ENCODE measurements at regions not wholly inside any gene's neighbourhood (a gene's known extent, or its start where the extent isn't known, plus 50 kb on each side); places are given as distances from the start of the nearest gene placed in this dataset.

GRCh38 chr7:136254148-136254547 lies 277.0 kb upstream of the MTPN start:
- no peak for DNase-seq (ENCODE audit: low read depth)

- no peak for DNase-seq (ENCODE audit: low read depth)
Measured at GRCh38 chr7:136251826-136252225, 274.7 kb upstream of the MTPN start.

GRCh38 chr7:136247211-136247610 lies 270.1 kb upstream of the MTPN start:
- no peak for DNase-seq (ENCODE audit: low read depth)

- DNase-seq (ENCODE audit: low read depth): no peak
Measured at GRCh38 chr7:136245327-136246004, 268.3 kb upstream of the MTPN start.

- no peak for DNase-seq (ENCODE audit: low read depth)
Measured at GRCh38 chr7:136234040-136234439, 256.9 kb upstream of the MTPN start.

- DNase-seq (ENCODE audit: low read depth): no peak
Measured at GRCh38 chr7:136230210-136230609, 253.1 kb upstream of the MTPN start.

GRCh38 chr7:136229790-136230189 lies 252.6 kb upstream of the MTPN start:
- DNase-seq (ENCODE audit: low read depth): no peak

GRCh38 chr7:136228171-136228570 lies 251.0 kb upstream of the MTPN start:
- no peak for DNase-seq (ENCODE audit: low read depth)

- no peak for DNase-seq (ENCODE audit: low read depth)
Measured at GRCh38 chr7:136214356-136214755, 237.2 kb upstream of the MTPN start.

- DNase-seq (ENCODE audit: low read depth): no peak
Measured at GRCh38 chr7:136213012-136213411, 235.9 kb upstream of the MTPN start.

GRCh38 chr7:136210664-136211063 lies 233.5 kb upstream of the MTPN start:
- no peak for DNase-seq (ENCODE audit: low read depth)

- no peak for DNase-seq (ENCODE audit: low read depth)
Measured at GRCh38 chr7:136210079-136210478, 232.9 kb upstream of the MTPN start.

- no peak for DNase-seq (ENCODE audit: low read depth)
Measured at GRCh38 chr7:136205956-136206355, 228.8 kb upstream of the MTPN start.

- no peak for DNase-seq (ENCODE audit: low read depth)
Measured at GRCh38 chr7:136198168-136198567, 221.0 kb upstream of the MTPN start.

- no peak for DNase-seq (ENCODE audit: low read depth)
Measured at GRCh38 chr7:136194878-136195277, 217.7 kb upstream of the MTPN start.

- no peak for DNase-seq (ENCODE audit: low read depth)
Measured at GRCh38 chr7:136193940-136194339, 216.8 kb upstream of the MTPN start.

- no peak for DNase-seq (ENCODE audit: low read depth)
Measured at GRCh38 chr7:136189506-136189998, 212.4 kb upstream of the MTPN start.

- DNase-seq (ENCODE audit: low read depth): no peak
Measured at GRCh38 chr7:136186281-136186680, 209.1 kb upstream of the MTPN start.

- DNase-seq (ENCODE audit: low read depth): no peak
Measured at GRCh38 chr7:136184719-136185118, 207.6 kb upstream of the MTPN start.

GRCh38 chr7:136183981-136184380 lies 206.8 kb upstream of the MTPN start:
- DNase-seq (ENCODE audit: low read depth): no peak

GRCh38 chr7:136180984-136181383 lies 203.8 kb upstream of the MTPN start:
- DNase-seq (ENCODE audit: low read depth): no peak

GRCh38 chr7:136179851-136180721 lies 202.9 kb upstream of the MTPN start:
- DNase-seq (ENCODE audit: low read depth): no peak

- no peak for DNase-seq (ENCODE audit: low read depth)
Measured at GRCh38 chr7:136179154-136179553, 202.0 kb upstream of the MTPN start.
